Endothelial cell (in vitro differentiated cells): ENCODE measurements at regions not wholly inside any gene's neighbourhood (a gene's known extent, or its start where the extent isn't known, plus 50 kb on each side); places are given as distances from the start of the nearest gene placed in this dataset.

Source experiments
- DNase-seq: peaks from one replicate; pipeline ENCODE4 v3.0.0; 2021; ENCODE audit warnings: low spot score
- H3K27ac Mint-ChIP-seq: one replicate; pipeline ENCODE4 v1.8.0; 2021; ENCODE audit warnings: mixed read lengths, inconsistent platforms; ENCODE audit not compliant: unreplicated experiment
- H3K27me3 Mint-ChIP-seq: one replicate; pipeline ENCODE4 v1.8.0; 2021; ENCODE audit warnings: mild to moderate bottlenecking, moderate library complexity, mixed read lengths, inconsistent platforms; ENCODE audit not compliant: unreplicated experiment
- H3K36me3 Mint-ChIP-seq: one replicate; pipeline ENCODE4 v1.8.0; 2021; ENCODE audit warnings: mild to moderate bottlenecking, low read depth, mixed read lengths, inconsistent platforms; ENCODE audit not compliant: unreplicated experiment
- H3K4me1 Mint-ChIP-seq: one replicate; pipeline ENCODE4 v1.8.0; 2021; ENCODE audit warnings: mild to moderate bottlenecking, mixed read lengths, inconsistent platforms; ENCODE audit not compliant: unreplicated experiment
- H3K4me3 Mint-ChIP-seq: one replicate; pipeline ENCODE4 v1.8.0; 2021; ENCODE audit warnings: mild to moderate bottlenecking, mixed read lengths, inconsistent platforms; ENCODE audit not compliant: unreplicated experiment
- H3K9me3 Mint-ChIP-seq: one replicate; pipeline ENCODE4 v1.8.0; 2021; ENCODE audit warnings: mixed read lengths, inconsistent platforms; ENCODE audit not compliant: unreplicated experiment
- CTCF ChIP-seq: fragments of 200-600 bp; sonication (generic); IDR thresholded peaks from one replicate; pipeline ENCODE4 v1.5.0; 2021; ENCODE audit warnings: antibody characterized with exemption; ENCODE audit not compliant: unreplicated experiment

- Mint-ChIP-seq H3K27ac (no peak overlapping the region), H3K9me3 (no peaks in the 10 kb centered on the region), H3K4me1 (peaks cover 7% of the 10 kb centered on the region), H3K27me3 (peaks cover 6% of the 10 kb centered on the region), H3K36me3 (no peaks in the 10 kb centered on the region), H3K4me3 (no peak overlapping the region)
- DNase-seq, result no peak
- no peak for TF ChIP-seq CTCF
Observed at GRCh38 chr2:128487650-128488387, 169.2 kb upstream of the HS6ST1 start.

- no peak for DNase-seq
- Mint-ChIP-seq H3K4me1 (peaks cover 7% of the 10 kb centered on the region), H3K4me3 (no peak overlapping the region), H3K9me3 (no peaks in the 10 kb centered on the region), H3K27me3 (peaks cover 6% of the 10 kb centered on the region), H3K27ac (no peak overlapping the region), H3K36me3 (no peaks in the 10 kb centered on the region)
- TF ChIP-seq CTCF, result no peak
Observed at GRCh38 chr2:128488434-128488833, 169.8 kb upstream of the HS6ST1 start.

- no peak for DNase-seq
- Mint-ChIP-seq H3K27me3 (peaks cover 6% of the 10 kb centered on the region), H3K9me3 (no peaks in the 10 kb centered on the region), H3K36me3 (no peaks in the 10 kb centered on the region), H3K4me3 (no peak overlapping the region), H3K4me1 (peaks cover 7% of the 10 kb centered on the region), H3K27ac (peak overlapping the region; percentile 11)
- TF ChIP-seq CTCF, result no peak
Observed at GRCh38 chr2:128489526-128490273, 171.0 kb upstream of the HS6ST1 start.

- Mint-ChIP-seq H3K4me1 (peaks cover 7% of the 10 kb centered on the region), H3K9me3 (no peaks in the 10 kb centered on the region)
Observed at GRCh38 chr2:128490321-128490720, 171.7 kb upstream of the HS6ST1 start.

More at GRCh38 chr2:128490321-128490720, 171.7 kb upstream of the HS6ST1 start:
- no peak for DNase-seq
- no peak overlapping the region for H3K4me3 Mint-ChIP-seq
- H3K27me3 Mint-ChIP-seq, result peaks cover 6% of the 10 kb centered on the region
- H3K36me3 Mint-ChIP-seq, result no peaks in the 10 kb centered on the region
- H3K27ac Mint-ChIP-seq, result peak overlapping the region; percentile 11
- no peak for TF ChIP-seq CTCF
